VCaP (cell line): ENCODE measurements at regions not wholly inside any gene's neighbourhood (a gene's known extent, or its start where the extent isn't known, plus 50 kb on each side); places are given as distances from the start of the nearest gene placed in this dataset.
"Not testable (repeated sequence)": the region's sequence is repeated elsewhere in the genome, so short reads cannot be mapped to it uniquely, and the experiment has no call there.

Experiments
- H3K27ac ChIP-seq: fragments of 450-650 bp; 2 replicates; pipeline ENCODE4 v1.5.1; 2017
- TF ChIP-seq, protein P1 (sequence below): fragments of 450-650 bp; conservative IDR thresholded peaks from 2 replicates; pipeline ENCODE4 v1.5.1; 2017; ENCODE audit warnings: mild to moderate bottlenecking, moderate library complexity

DNA sequence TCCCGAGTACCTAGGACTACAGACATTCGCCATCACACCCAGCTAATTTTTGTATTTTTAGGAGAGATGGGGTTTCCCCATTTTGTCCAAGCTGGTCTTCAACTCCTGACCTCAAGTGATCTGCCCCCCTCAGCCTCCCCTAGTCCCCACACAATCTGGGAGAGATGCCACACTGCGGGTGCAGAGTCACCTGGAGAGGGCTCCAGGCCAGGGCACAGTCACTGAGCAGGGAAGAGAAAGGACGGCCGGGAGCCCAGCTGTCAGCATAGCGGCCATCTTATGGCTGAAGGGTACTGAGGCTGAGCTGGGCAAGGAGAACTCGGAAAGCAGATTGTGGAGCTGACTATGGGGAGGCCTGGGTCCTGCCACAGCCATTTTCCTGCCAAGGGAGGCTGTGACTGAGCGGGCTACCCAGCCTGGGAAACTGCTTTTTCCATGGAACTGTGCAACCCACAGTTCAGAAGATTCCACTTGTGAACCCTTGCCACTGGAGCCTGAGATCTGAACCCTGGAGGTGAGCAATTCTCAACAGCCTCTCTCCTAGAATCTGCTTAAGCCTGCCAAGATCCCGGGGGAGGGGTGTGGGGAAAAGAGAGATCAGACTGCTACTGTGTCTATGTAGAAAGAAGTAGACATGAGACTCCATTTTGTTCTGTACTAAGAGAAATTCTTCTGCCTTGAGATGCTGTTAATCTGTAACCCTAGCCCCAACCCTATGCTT lies 109.2 kb downstream of the ZNF486 start:
- H3K27ac ChIP-seq, result peak overlapping the region; percentile 56
- TF ChIP-seq, protein P1, sequence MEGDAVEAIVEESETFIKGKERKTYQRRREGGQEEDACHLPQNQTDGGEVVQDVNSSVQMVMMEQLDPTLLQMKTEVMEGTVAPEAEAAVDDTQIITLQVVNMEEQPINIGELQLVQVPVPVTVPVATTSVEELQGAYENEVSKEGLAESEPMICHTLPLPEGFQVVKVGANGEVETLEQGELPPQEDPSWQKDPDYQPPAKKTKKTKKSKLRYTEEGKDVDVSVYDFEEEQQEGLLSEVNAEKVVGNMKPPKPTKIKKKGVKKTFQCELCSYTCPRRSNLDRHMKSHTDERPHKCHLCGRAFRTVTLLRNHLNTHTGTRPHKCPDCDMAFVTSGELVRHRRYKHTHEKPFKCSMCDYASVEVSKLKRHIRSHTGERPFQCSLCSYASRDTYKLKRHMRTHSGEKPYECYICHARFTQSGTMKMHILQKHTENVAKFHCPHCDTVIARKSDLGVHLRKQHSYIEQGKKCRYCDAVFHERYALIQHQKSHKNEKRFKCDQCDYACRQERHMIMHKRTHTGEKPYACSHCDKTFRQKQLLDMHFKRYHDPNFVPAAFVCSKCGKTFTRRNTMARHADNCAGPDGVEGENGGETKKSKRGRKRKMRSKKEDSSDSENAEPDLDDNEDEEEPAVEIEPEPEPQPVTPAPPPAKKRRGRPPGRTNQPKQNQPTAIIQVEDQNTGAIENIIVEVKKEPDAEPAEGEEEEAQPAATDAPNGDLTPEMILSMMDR, result no peak

DNA sequence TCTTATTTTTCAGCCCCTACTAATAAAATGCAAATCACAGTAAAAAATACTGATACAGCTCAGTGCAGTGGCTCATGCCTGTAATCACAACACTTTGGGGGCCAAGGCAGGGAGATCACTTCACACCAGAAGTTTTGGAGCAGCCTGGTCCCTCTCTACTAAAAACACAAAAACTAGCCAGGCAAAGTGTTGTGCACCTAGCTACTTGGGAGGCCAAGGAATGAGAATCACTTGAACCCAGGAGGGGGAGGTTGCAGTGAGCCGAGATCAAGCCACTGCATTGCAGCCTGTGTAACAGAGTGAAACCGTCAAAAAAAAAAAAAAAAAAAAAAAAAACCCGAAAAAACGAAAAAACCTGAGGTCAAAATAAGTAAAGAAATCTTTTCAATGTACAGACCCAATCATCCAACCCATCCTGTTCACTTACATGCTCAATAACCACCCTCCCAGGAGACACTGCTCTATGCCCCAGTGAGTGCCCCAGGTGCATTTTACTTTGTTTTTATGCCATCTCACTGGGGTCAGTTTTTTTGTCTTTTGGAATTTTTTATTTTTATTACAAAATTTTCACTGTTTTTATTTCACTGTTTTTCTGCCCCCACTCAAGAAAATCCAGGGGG lies 107.0 kb downstream of the ZNF486 start:
- no peak overlapping the region for H3K27ac ChIP-seq
- TF ChIP-seq, protein P1, result no peak

DNA sequence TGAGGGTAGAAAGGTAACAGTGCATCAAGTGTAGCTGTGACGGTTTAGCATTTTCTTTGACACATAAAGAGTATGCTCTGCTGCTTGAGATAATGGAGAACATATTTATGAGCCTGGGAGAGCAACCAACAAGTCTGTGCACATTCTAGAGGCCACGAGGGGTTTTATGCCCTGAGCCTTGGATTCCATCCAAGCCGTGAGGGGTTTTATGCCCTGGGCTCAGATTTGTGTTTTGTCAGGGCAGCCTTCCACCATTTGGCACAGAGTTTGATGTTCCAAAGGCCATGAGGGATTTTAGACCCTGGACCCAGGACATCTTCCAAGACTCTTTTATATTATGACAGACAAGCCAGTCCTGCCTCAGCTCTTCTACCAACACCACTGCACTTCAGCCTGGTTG lies 106.4 kb downstream of the ZNF486 start:
- no peak overlapping the region for H3K27ac ChIP-seq
- TF ChIP-seq, protein P1, result no peak

DNA sequence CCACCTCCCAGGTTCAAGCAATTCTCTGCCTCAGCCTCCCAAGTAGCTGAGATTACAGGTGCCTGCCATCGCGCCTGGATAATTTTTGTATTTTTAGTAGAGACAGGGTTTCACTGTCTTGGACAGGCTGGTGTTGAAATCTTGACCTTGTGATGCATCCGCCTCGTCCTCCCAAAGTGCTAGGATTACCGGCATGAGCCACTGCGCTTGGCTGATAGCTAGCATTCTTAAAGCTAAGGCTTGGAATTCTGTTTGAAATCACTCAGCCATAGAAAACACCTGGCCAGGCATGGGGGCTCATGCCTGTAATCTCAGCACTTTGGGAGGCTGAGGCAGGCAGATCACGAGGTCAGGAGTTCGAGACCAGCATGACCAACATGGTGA lies 105.6 kb downstream of the ZNF486 start:
- not testable (repeated sequence) for H3K27ac ChIP-seq

DNA sequence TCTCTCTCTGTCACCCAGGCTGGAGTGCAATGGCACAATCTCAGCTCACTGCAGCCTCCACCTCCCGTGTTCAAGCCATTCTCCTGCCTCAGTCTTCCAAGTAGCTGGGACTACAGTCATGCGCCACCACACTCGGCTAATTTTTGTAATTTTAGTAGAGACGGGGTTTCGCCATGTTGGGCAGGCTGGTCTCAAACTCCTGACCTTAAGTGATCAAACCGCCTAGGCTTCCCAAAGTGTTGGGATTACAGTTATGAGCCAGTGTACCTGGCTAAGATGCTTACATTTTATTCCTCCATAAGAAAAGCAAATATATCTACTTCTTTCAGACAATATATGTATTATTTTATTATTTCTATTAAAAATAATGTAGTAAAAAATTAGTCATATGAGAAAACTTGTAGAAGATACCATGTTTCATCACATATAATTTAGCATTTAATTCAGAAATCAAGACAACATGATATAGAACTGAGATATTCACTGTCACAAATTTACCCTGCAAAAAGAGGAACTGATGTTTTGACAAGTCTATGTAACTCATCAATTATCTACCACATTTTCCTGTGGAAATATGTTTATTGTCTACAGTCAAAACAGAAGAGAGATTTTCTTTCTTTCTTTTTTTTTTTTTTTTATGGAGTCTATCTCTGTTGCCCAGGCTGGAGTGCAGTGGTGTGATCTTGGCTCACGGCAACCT lies 105.1 kb downstream of the ZNF486 start:
- H3K27ac ChIP-seq, result not testable (repeated sequence)

DNA sequence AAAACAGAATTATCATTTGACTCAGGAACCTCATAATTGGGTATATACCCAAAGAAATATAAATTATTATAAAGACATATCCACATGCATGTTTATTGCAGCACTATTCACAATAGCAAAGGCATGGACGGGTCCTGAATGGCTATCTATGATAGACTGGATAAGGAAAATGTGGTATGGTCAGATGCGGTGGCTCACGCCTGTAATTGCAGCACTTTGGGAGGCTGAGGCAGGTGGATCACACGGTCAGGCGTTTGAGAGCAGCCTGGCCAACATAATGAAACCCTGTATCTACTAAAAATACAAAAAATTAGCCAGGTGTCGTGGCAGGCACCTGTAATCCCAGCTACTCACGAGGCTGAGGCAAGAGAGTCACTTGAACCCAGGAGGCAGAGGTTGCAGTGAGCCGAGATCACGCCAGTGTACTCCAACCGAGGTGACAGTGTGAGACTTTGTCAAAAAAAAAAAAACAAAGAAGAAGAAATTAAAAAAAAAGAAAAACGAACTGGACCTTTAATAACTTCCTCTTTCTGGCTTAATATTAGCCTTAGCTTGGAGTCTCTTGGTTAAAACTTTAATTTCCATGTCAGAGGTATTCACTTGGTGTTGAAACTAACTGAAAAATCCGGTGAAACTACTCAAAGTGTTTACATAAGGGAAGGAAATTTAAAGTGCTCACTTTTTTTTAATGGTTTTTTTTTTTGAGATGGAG lies 104.4 kb downstream of the ZNF486 start:
- no peak overlapping the region for H3K27ac ChIP-seq
- TF ChIP-seq, protein P1, result no peak

DNA sequence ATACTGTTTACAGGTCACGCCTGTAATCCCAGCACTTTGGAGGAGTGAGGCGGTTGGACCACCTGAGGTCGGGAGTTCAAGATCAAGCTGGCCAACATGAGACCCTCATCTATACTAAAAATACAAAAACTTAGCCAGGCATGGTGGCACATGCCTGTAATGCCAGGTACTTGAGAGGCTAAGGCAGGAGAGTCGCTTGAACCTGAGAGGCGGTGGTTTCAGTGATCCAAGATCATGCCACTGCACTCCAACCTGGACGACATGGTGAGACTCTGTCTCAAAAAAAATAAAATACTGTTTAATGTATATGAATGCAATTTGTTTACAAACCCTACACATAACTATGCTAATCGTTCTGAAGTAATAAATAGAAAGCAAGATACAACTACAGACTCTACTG lies 102.4 kb downstream of the ZNF486 start:
- H3K27ac ChIP-seq, result no peak overlapping the region
- TF ChIP-seq, protein P1, result no peak

DNA sequence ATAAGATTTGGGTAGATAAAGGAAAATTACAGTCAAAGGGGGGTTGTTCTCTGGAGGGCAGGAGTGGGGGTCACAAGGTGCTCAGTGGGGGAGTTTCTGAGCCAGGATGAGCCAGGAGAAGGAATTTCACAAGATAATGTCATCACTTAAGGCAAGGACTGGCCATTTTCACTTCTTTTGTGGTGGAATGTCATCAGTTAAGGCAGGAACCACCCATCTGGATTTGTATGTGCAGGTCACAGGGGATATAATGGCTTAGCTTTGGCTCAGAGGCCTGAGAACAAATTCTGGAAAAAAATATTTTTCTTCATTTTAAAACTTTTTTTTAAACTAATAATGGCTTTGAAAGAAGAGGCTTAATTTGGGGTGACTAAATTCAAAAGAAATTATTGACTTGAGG lies 94.5 kb downstream of the ZNF486 start:
- H3K27ac ChIP-seq, result not testable (repeated sequence)

DNA sequence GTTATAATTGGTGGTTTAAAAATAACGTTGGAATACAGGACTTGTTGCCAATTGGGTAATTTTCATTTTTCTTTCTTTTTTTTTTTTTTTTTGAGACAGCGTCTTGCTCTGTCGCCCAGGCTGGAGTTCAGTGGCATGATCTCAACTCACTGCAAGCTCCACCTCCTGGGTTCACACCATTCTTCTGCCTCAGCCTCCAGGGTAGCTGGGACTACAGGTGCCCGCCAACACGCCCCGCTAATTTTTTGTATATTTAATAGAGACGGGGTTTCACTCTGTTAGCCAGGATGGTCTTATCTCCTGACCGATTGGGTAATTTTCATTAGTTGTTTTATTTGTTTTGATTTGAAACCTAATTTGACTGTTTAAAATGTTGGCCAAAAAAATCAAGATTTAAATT lies 93.7 kb downstream of the ZNF486 start:
- H3K27ac ChIP-seq, result not testable (repeated sequence)
